ENCODE measurements at regions not wholly inside any gene's neighbourhood (a gene's known extent, or its start where the extent isn't known, plus 50 kb on each side); places are given as distances from the start of the nearest gene placed in this dataset.
"Not testable (repeated sequence)": the region's sequence is repeated elsewhere in the genome, so short reads cannot be mapped to it uniquely, and the experiment has no call there.

- no peak for DNase-seq (ENCODE audit: low read depth)
These were observed 215.2 kb upstream of the NOCT start for GRCh38 chr4:138800421-138800820.

GRCh38 chr4:138798404-138798803 is 217.2 kb upstream of the NOCT start:
- no peak for DNase-seq (ENCODE audit: low read depth)

GRCh38 chr4:138797646-138798045 is 217.9 kb upstream of the NOCT start:
- no peak for DNase-seq (ENCODE audit: low read depth)

GRCh38 chr4:138796761-138797160 is 218.8 kb upstream of the NOCT start:
- DNase-seq (ENCODE audit: low read depth), result no peak

GRCh38 chr4:138790706-138791340 is 224.8 kb upstream of the NOCT start:
- no peak for DNase-seq (ENCODE audit: low read depth)

- no peak for DNase-seq (ENCODE audit: low read depth)
These were observed 225.8 kb upstream of the NOCT start for GRCh38 chr4:138789796-138790195.

GRCh38 chr4:138788857-138789256 is 226.7 kb upstream of the NOCT start:
- no peak for DNase-seq (ENCODE audit: low read depth)

- DNase-seq (ENCODE audit: low read depth), result no peak
These were observed 227.3 kb upstream of the NOCT start for GRCh38 chr4:138788267-138788790.

- not testable (repeated sequence) for DNase-seq (ENCODE audit: low read depth)
These were observed 235.8 kb upstream of the NOCT start for GRCh38 chr4:138779761-138780160.

GRCh38 chr4:138775890-138776289 is 239.7 kb upstream of the NOCT start:
- DNase-seq (ENCODE audit: low read depth), result no peak

GRCh38 chr4:138775489-138775888 is 240.1 kb upstream of the NOCT start:
- DNase-seq (ENCODE audit: low read depth), result no peak

- no peak for DNase-seq (ENCODE audit: low read depth)
These were observed 240.6 kb upstream of the NOCT start for GRCh38 chr4:138774940-138775339.

- DNase-seq (ENCODE audit: low read depth), result not testable (repeated sequence)
These were observed 241.5 kb upstream of the NOCT start for GRCh38 chr4:138774125-138774524.

GRCh38 chr4:138773321-138773720 is 242.3 kb upstream of the NOCT start:
- DNase-seq (ENCODE audit: low read depth), result no peak

GRCh38 chr4:138772366-138772765 is 243.2 kb upstream of the NOCT start:
- DNase-seq (ENCODE audit: low read depth), result no peak

GRCh38 chr4:138770818-138771217 is 244.8 kb upstream of the NOCT start:
- DNase-seq (ENCODE audit: low read depth), result no peak

- no peak for DNase-seq (ENCODE audit: low read depth)
These were observed 249.2 kb upstream of the NOCT start for GRCh38 chr4:138766332-138766731.

GRCh38 chr4:138765442-138765841 is 250.1 kb upstream of the NOCT start:
- DNase-seq (ENCODE audit: low read depth), result no peak

- DNase-seq (ENCODE audit: low read depth), result no peak
These were observed 253.9 kb upstream of the NOCT start for GRCh38 chr4:138761638-138762220.

GRCh38 chr4:138759554-138759902 is 256.1 kb upstream of the NOCT start:
- no peak for DNase-seq (ENCODE audit: low read depth)

- DNase-seq (ENCODE audit: low read depth), result no peak
These were observed 256.6 kb upstream of the NOCT start for GRCh38 chr4:138758876-138759553.

GRCh38 chr4:138758196-138758595 is 257.4 kb upstream of the NOCT start:
- no peak for DNase-seq (ENCODE audit: low read depth)

GRCh38 chr4:138757432-138757831 is 258.1 kb upstream of the NOCT start:
- DNase-seq (ENCODE audit: low read depth), result no peak

All from activated T-helper 1 cell treated with Interleukin-2 at 50 U/mL for 16 hours (primary cell).